Heart left ventricle (tissue), 16 donors: ENCODE measurements at regions not wholly inside any gene's neighbourhood (a gene's known extent, or its start where the extent isn't known, plus 50 kb on each side); places are given as distances from the start of the nearest gene placed in this dataset.

Experiments
- ATAC-seq, 4 donors: fragments of 200-7000 bp; cut with Tn5 transposase; one replicate each; pipeline ENCODE4 v1.9.1; 2020 to 2022; ENCODE audit warnings: moderate library complexity in 4 of 4, mild to moderate bottlenecking in 3 of 4, moderate number of reproducible peaks in 1 of 4
- DNase-seq, 5 donors: peaks; one replicate each; pipeline ENCODE4 v3.0.0-alpha.2; 2020
- H3K27ac ChIP-seq, 12 donors: fragments of 200-600 bp; sonication (generic) in 4 of 12; one replicate each; pipeline versions ENCODE4 v1.5.0 to v1.8.0; 2016 to 2022; ENCODE audit warnings: mild to moderate bottlenecking in 2 of 12
- H3K27me3 ChIP-seq, 9 donors: fragments of 200-600 bp; sonication (generic) in 2 of 9; one replicate each; pipeline versions ENCODE4 v1.5.1 to v1.8.0; 2016 to 2022; ENCODE audit warnings: mild to moderate bottlenecking in 3 of 9
- H3K36me3 ChIP-seq, 9 donors: fragments of 200-600 bp; sonication (generic) in 2 of 9; one replicate each; pipeline versions ENCODE4 v1.5.0 to v1.8.0; 2018 to 2022; ENCODE audit warnings: mild to moderate bottlenecking in 2 of 9
- H3K4me1 ChIP-seq, 12 donors: fragments of 200-600 bp; sonication (generic) in 4 of 12; one replicate each; pipeline versions ENCODE4 v1.5.0 to v1.8.0; 2016 to 2022; ENCODE audit warnings: mild to moderate bottlenecking in 3 of 12
- H3K4me3 ChIP-seq, 12 donors: fragments of 200-600 bp; sonication (generic) in 4 of 12; one replicate each; pipeline versions ENCODE4 v1.5.0 to v1.8.0; 2017 to 2022; ENCODE audit warnings: mild to moderate bottlenecking in 9 of 12, moderate library complexity in 4 of 12
- H3K9me3 ChIP-seq, 12 donors: fragments of 200-600 bp; sonication (generic) in 4 of 12; one replicate each; pipeline versions ENCODE4 v1.5.0 to v1.8.0; 2016 to 2022; ENCODE audit warnings: mild to moderate bottlenecking in 1 of 12
- CTCF ChIP-seq, 12 donors: fragments of 200-600 bp; sonication (generic) in 4 of 12; IDR thresholded peaks; one replicate each; pipeline versions ENCODE4 v1.5.0 to v1.8.0; 2018 to 2022; ENCODE audit warnings: antibody characterized with exemption in 12 of 12, mild to moderate bottlenecking in 5 of 12
- POLR2A ChIP-seq, 2 donors: fragments of 450-650 bp; IDR thresholded peaks; one replicate each; pipeline ENCODE4 v1.6.1; 2017; ENCODE audit warnings: antibody characterized with exemption in 2 of 2, mild to moderate bottlenecking in 2 of 2, moderate library complexity in 2 of 2
- WGBS, 4 donors: extraction: QIAGEN DNeasy Blood & Tissue Kit in 2 of 4; methylation state at CpG; one replicate each; pipeline versions ENCODE4 v1.1.5 to v1.1.7; 2013 to 2018; 5-methylcytosine and 5-hydroxymethylcytosine counted together
- intact Hi-C, 10 donors: fragments of 100-400 bp; cut with DNase I; formaldehyde crosslinking; loops; one replicate each; pipeline versions ENCODE4 v1.11.1 to v1.14.2; 2022
- donor health status: ischemic (EF 13 %, LVEDD 7.1; RV severe dilation, severe dysfunction).
- donor health status: healthy with polysubstance abuse.
- donor health status: DM: no; HTN: yes; CAD: no.
- donor health status: DM: no; HTN: no; CAD: no.
- donor health status: ischemic (EF 25% LVEDD 6.9; RV normal size, moderate dysfunction).
- donor health status: ischemic (EF 25% LVEDD 5.7; RV mildly dilated, moderate dysfunction).
- donor health status: healthy.
- donor health status: DM: yes; HTN: yes; CAD: no.
- donor health status: ischemic (EF 35%, LVEDD 5.7; RV mildly dilated, moderate dysfunction).
- donor health status: nonischemic (EF 11% LVEDD 7.7; RV severe dilation, severe dysfunction).
- donor health status: DM: yes; HTN: yes; CAD: no.
- donor health status: PGD.
- donor health status: ischemic (EF 29% LVEDD 5.4; RV normal size, mild dysfunction).
- donor health status: nonischemic (EF 23%, LVEDD 6.1; RV moderate dilation, normal function).

- no peaks in the 10 kb centered on the region for H3K9me3 ChIP-seq
- no peak overlapping the region for H3K27ac ChIP-seq
- H3K36me3 ChIP-seq, result no peaks in the 10 kb centered on the region
- ATAC-seq, result no peak
- no peak for DNase-seq
- no peak overlapping the region for H3K4me3 ChIP-seq
- TF ChIP-seq CTCF (IDR thresholded peaks at IDR 0.05) (no peak), POLR2A (IDR thresholded peaks at IDR 0.05) (no peak)
- no peaks in the 10 kb centered on the region for H3K4me1 ChIP-seq
- intact Hi-C loops, result no loop called here
- H3K27me3 ChIP-seq, result no peaks in the 10 kb centered on the region
Observed at GRCh38 chr2:146429366-146429765, 1415.5 kb upstream of the ACVR2A start.

GRCh38 chr2:146417942-146418341 is 1426.9 kb upstream of the ACVR2A start:
- TF ChIP-seq CTCF (IDR thresholded peaks at IDR 0.05) (no peak), POLR2A (IDR thresholded peaks at IDR 0.05) (no peak)

GRCh38 chr2:146415291-146415690 is 1429.5 kb upstream of the ACVR2A start:
- no peaks in the 10 kb centered on the region for H3K4me1 ChIP-seq
- 52 to 73% (median 69%) methylated on average over 2 of the region's 2 CpGs for WGBS, 4 donors
- H3K27ac ChIP-seq, result no peak overlapping the region
- no peaks in the 10 kb centered on the region for H3K36me3 ChIP-seq
- no peaks in the 10 kb centered on the region for H3K9me3 ChIP-seq
- no peaks in the 10 kb centered on the region for H3K27me3 ChIP-seq
- intact Hi-C loops, result no loop called here
- DNase-seq (no peak), ATAC-seq (no peak)
- no peak for TF ChIP-seq CTCF (IDR thresholded peaks at IDR 0.05)
- TF ChIP-seq POLR2A (IDR thresholded peaks at IDR 0.05), result no peak
- no peak overlapping the region for H3K4me3 ChIP-seq

More at GRCh38 chr2:146417942-146418341, 1426.9 kb upstream of the ACVR2A start:
- intact Hi-C loops, result no loop called here
- DNase-seq (no peak), ATAC-seq (no peak)
- Histone ChIP-seq H3K9me3 (no peaks in the 10 kb centered on the region), H3K4me1 (no peaks in the 10 kb centered on the region), H3K27ac (no peak overlapping the region), H3K27me3 (no peaks in the 10 kb centered on the region), H3K4me3 (no peak overlapping the region), H3K36me3 (no peaks in the 10 kb centered on the region)
- WGBS, 4 donors, result 79 to 93% (median 89%) methylated on average over 2 of the region's 2 CpGs

- Histone ChIP-seq H3K4me3 (no peak overlapping the region), H3K27me3 (no peaks in the 10 kb centered on the region), H3K9me3 (no peaks in the 10 kb centered on the region), H3K36me3 (no peaks in the 10 kb centered on the region), H3K4me1 (no peaks in the 10 kb centered on the region), H3K27ac (no peak overlapping the region)
- intact Hi-C loops, result no loop called here
- ATAC-seq (no peak), DNase-seq (no peak)
- TF ChIP-seq CTCF (IDR thresholded peaks at IDR 0.05) (no peak), POLR2A (IDR thresholded peaks at IDR 0.05) (no peak)
- 59 to 72% (median 66%) methylated on average over 5 of the region's 5 CpGs for WGBS, 4 donors
Observed at GRCh38 chr2:146414456-146414855, 1430.4 kb upstream of the ACVR2A start.
